WI38 (cell line): ENCODE measurements at regions not wholly inside any gene's neighbourhood (a gene's known extent, or its start where the extent isn't known, plus 50 kb on each side); places are given as distances from the start of the nearest gene placed in this dataset.

Source experiments
- H3K4me3 ChIP-seq: 2 replicates; pipeline ENCODE4 v1.5.1; 2011; ENCODE audit warnings: low read depth, mild to moderate bottlenecking, control low read depth, low read length
- TF ChIP-seq, protein P1 (sequence below): IDR thresholded peaks from 2 replicates; pipeline ENCODE4 v1.5.1; 2012; ENCODE audit warnings: low read depth, mild to moderate bottlenecking, control low read depth, low read length

DNA sequence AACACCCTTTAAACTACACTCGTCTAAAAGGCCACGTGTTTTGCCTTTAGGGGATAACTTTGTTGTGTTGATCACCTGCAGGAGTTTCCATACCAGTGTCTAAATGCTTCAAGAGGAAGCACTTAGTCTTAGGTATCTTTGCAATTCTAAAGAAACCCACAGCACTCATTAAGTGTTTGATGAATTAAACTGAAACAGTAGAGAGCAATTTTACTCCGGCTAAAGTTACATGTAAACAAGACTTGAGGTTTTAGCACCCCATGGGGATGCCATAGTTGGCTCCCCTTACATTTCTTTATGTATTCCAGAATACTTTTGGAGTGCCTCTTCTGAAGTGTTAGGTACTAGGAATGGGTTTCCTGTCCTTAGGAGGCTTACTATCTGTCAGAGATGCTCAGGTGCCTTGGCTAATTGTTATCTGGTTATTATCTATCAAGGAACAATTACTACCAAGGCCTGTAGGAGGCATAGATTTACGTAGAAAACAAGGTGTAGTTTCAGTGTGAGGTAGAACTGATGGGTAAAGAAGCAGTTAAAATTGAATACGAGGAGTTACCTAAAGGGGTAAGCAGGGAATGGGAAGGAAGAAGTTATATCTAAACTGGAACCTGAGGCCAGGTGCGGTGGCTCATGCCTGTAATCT lies 176.8 kb upstream of the SAMSN1 start:
- no peak overlapping the region for H3K4me3 ChIP-seq
- TF ChIP-seq, protein P1, sequence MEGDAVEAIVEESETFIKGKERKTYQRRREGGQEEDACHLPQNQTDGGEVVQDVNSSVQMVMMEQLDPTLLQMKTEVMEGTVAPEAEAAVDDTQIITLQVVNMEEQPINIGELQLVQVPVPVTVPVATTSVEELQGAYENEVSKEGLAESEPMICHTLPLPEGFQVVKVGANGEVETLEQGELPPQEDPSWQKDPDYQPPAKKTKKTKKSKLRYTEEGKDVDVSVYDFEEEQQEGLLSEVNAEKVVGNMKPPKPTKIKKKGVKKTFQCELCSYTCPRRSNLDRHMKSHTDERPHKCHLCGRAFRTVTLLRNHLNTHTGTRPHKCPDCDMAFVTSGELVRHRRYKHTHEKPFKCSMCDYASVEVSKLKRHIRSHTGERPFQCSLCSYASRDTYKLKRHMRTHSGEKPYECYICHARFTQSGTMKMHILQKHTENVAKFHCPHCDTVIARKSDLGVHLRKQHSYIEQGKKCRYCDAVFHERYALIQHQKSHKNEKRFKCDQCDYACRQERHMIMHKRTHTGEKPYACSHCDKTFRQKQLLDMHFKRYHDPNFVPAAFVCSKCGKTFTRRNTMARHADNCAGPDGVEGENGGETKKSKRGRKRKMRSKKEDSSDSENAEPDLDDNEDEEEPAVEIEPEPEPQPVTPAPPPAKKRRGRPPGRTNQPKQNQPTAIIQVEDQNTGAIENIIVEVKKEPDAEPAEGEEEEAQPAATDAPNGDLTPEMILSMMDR = no peak

DNA sequence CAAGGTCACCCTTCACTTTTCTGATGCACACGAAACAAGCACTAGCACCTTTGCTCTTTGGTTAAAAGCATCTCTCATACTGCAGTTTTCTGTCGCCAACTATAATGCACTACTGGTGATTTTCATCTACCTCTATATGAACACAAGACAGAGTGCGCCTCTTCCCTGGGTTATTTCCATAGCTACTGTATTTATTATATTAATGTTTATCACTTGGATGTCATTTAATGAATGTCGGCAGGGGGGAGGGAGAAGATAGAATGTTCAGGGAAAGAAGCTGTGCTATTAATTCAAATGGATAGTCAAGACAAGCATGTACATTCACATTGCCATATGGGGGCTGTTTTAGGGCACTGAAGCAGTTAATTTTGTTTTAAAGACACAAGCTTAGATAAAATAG lies 174.1 kb upstream of the SAMSN1 start:
- TF ChIP-seq, protein P1 = no peak
- H3K4me3 ChIP-seq = no peak overlapping the region

DNA sequence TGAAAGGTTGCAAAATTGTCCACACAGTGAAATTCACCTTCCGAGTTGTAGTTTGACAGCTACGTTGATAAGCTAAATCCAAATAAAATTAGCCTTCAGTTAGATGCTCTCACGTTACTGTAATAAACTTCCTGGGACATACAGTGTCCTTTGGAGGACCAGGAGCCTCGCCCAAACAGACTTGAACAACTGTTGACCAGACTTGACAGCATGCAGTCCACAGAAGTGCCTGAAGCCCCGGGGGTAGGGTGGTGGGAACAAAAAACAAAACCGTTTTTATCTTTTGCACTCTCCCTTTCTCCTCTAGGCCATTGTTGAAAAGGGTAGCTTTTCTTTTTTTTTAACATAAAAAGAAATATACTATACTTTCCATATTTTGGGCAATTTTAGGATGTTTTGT lies 172.8 kb upstream of the SAMSN1 start:
- TF ChIP-seq, protein P1 = no peak
- H3K4me3 ChIP-seq = no peak overlapping the region

DNA sequence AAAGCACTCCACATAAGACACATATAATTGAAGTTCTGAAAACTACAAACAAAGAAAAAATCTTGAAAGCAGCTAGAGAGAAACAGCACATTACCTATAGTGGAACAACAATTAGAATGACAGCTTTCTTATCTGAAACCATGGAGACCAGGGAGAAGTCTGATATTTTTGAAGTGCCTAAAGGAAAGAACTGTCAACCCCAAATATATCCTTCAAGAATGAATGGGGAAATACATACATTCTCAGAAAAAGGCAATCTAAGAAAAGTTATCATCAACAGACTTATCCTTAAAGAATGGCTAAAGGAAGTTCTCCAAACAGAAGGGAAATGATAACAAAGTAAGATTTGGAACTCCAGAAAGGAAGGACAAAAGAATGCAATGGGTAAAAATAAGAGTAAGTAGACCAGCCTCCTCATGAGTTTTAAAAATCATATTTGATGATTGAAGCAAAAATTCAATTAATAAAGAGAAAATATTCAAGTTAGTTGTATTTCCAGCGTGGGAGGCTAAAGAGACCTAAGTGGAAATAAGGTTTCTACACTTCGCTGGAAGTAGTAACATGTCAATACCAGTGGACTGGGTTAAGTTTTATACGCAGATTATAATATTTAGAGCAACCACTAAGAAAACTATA lies 170.8 kb upstream of the SAMSN1 start:
- TF ChIP-seq, protein P1 = no peak
- no peak overlapping the region for H3K4me3 ChIP-seq

DNA sequence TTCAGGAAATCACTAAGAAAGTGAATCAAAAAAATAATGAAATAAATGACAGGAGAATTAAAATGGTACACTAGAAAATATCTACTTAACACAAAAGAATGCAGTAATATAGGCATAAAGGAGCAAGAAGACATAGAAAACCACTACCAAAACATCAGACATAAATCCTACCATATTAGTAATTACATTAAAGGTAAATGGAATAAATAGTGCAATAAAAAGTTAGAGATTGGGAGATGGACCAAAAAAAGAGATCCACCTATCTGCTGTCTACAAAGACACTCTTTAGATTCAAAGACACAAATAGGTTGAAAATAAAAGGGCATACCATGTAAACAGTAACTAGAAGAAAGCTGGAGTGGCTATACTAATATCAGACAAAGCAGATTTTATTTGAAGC lies 167.0 kb upstream of the SAMSN1 start:
- no peak overlapping the region for H3K4me3 ChIP-seq
- TF ChIP-seq, protein P1 = no peak

DNA sequence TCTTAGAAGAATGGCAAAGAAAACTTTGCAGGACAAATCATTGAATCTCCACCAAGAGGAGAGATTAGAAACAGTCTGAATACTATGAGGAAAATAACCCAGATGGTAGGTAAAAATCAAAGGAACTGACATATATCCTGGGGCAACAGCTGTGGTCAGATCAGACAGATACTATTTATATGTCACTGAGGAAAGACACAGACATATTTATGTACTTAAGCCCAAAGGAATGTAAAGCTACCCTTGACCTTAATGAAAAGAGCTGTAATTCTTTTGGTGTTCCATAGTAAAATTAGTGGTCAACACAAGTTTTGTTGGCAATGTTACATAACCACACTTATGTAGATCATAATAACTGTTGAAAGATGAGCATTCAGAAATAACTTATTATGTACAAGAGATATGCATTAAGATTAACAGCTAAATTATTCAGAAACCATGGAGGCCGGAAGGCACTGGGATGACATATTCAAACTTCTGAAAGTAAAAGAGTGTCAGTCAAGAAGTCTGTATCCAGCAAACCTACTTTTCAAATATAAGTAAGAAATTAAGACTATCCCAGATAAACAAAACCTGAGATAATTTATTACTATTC lies 166.1 kb upstream of the SAMSN1 start:
- TF ChIP-seq, protein P1 = no peak
- no peak overlapping the region for H3K4me3 ChIP-seq

DNA sequence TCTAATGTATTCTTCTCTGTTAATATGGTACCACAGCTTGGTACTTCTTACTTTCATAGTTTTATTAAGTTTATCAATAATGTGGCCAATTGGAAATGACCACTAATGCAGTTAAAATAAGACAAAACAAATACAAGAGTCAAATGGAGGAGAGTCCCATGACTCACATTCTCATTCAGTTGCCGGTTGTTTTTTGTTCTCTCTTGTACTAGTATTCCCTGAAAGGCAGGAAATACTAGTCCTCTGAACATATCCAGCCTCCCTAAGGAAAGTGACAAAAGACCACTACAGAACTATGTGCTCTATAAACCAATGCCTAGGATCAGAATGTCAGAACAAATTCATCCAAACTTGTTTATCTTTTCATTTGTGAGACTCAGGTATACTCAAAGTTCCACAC lies 165.2 kb upstream of the SAMSN1 start:
- H3K4me3 ChIP-seq = no peak overlapping the region
- TF ChIP-seq, protein P1 = no peak
